Fibroblast of lung (primary cell): ENCODE measurements at regions not wholly inside any gene's neighbourhood (a gene's known extent, or its start where the extent isn't known, plus 50 kb on each side); places are given as distances from the start of the nearest gene placed in this dataset.

ENCODE experiments used
- CTCF ChIP-seq, 2 donors: IDR thresholded peaks in 1 of 2; conservative IDR thresholded peaks in 1 of 2; 1 replicate in 1 of 2; 2 replicates in 1 of 2; pipeline ENCODE4 v1.5.1; 2011 to 2012; ENCODE audit warnings: low read length in 2 of 2, control low read depth in 1 of 2, inconsistent platforms in 1 of 2, low read depth in 1 of 2, mild to moderate bottlenecking in 1 of 2
- EZH2 ChIP-seq: IDR thresholded peaks from 2 replicates; pipeline ENCODE4 v1.5.1; 2012; ENCODE audit warnings: low read length, control low read depth, mild to moderate bottlenecking; ENCODE audit errors: missing control alignments

GRCh38 chr13:74046431-74046830, 87.8 kb downstream of the KLF12 start:
- TF ChIP-seq CTCF (conservative IDR thresholded peaks at IDR 0.05 in 1 of 2, IDR thresholded peaks at IDR 0.05 in 1 of 2; ENCODE audit: low read depth in 1 of 2, low read length in 2 of 2) (no peak), EZH2 (no peak)
